ENCODE measurements at regions not wholly inside any gene's neighbourhood (a gene's known extent, or its start where the extent isn't known, plus 50 kb on each side); places are given as distances from the start of the nearest gene placed in this dataset.

DNA sequence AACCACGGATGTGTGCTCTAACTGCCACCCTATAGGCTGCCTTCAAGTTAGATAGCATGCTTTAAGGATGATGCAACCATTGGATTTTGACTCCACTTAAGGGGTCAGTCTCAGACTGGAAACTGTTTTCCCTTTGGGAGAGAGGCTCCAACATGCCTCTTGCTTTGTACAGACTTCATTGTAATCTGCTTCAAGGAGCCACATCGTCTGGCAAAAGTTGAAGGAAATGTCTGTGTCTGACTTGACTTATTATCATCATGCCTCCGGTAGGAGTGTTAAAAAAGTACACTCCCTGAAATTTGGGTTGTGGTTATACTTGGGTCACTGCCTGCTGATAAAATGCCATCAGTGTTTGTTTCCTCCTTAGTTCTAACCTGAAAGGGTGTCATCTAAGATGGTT lies 245.4 kb upstream of the CDIN1 start:
- ChIA-PET RAD21 (ENCODE audit: unreplicated experiment) (no interaction called here), CTCF (no interaction called here), SMC1A (ENCODE audit: uncharacterized antibody, unreplicated experiment) (no interaction called here), POLR2A (no interaction called here)
- Histone ChIP-seq H3K9ac (ENCODE audit: control insufficient read depth, insufficient read depth, low read length) (no peak overlapping the region), H3K4me3 (no peak overlapping the region), H4K20me1 (ENCODE audit: control insufficient read depth, insufficient read depth) (no peaks in the 10 kb centered on the region), H3K4me2 (ENCODE audit: control insufficient read depth, insufficient read depth) (no peak overlapping the region), H3K9me3 (replicated peaks; ENCODE audit: control insufficient read depth, insufficient read depth, low read length) (no peaks in the 10 kb centered on the region), H2AFZ (ENCODE audit: control insufficient read depth, low read depth, low read length) (no peak overlapping the region), H3K36me3 (ENCODE audit: control insufficient read depth in 2 of 2, insufficient read depth in 2 of 2, low read length in 1 of 2) (no peaks in the 10 kb centered on the region), H3K79me2 (ENCODE audit: control insufficient read depth, insufficient read depth, low read length) (no peaks in the 10 kb centered on the region), H3K27ac (ENCODE audit: control insufficient read depth, insufficient read depth) (no peak overlapping the region), H3K4me1 (ENCODE audit: control insufficient read depth, insufficient read depth, low read length) (no peaks in the 10 kb centered on the region), H3K27me3 (replicated peaks in 1 of 2; ENCODE audit: control insufficient read depth in 2 of 2, insufficient read depth in 2 of 2, low read length in 1 of 2) (no peaks in the 10 kb centered on the region)
- 0% methylated on average over 3 of the region's 3 CpGs for WGBS (ENCODE audit: insufficient coverage, insufficient replicate concordance, low lambda C conversion rate, missing lambda C conversion rate)
- FAIRE-seq (no peak), ATAC-seq (no peak), DNase-seq (ENCODE audit: low read depth, low spot score) (no peak)
- in situ Hi-C loops (cut with MboI) (no loop called here), intact Hi-C loops (cut with micrococcal nuclease; ENCODE audit: unreplicated experiment) (no loop called here)
- TF ChIP-seq PML (IDR thresholded peaks at IDR 0.05; ENCODE audit: low read length) (no peak), CBX3 (IDR thresholded peaks at IDR 0.05; ENCODE audit: borderline replicate concordance, low read depth) (no peak), ZNF622 (IDR thresholded peaks at IDR 0.05) (no peak), MYC (IDR thresholded peaks at IDR 0.05; ENCODE audit: insufficient read depth, insufficient read length, insufficient replicate concordance, low read length, severe bottlenecking) (no peak), ZNF274 (IDR thresholded peaks at IDR 0.05; ENCODE audit: insufficient read depth, insufficient read length) (no peak), PAX8 (IDR thresholded peaks at IDR 0.05) (no peak), MYB (IDR thresholded peaks at IDR 0.05; ENCODE audit: borderline replicate concordance, low read depth, low read length) (no peak), FOS (IDR thresholded peaks at IDR 0.05; ENCODE audit: borderline replicate concordance, extremely low read depth, insufficient read length) (no peak), RB1 (IDR thresholded peaks at IDR 0.05; ENCODE audit: borderline replicate concordance) (no peak), BRCA1 (IDR thresholded peaks at IDR 0.05; ENCODE audit: low read depth, low read length) (no peak), SMARCA5 (IDR thresholded peaks at IDR 0.05) (no peak), HDGF (IDR thresholded peaks at IDR 0.05) (no peak), RFX5 (IDR thresholded peaks at IDR 0.05; ENCODE audit: low read depth, low read length) (no peak), HDAC2 (IDR thresholded peaks at IDR 0.05) (no peak), HCFC1 (IDR thresholded peaks at IDR 0.05; ENCODE audit: low read length) (no peak)
- TF ChIP-seq, protein P1, sequence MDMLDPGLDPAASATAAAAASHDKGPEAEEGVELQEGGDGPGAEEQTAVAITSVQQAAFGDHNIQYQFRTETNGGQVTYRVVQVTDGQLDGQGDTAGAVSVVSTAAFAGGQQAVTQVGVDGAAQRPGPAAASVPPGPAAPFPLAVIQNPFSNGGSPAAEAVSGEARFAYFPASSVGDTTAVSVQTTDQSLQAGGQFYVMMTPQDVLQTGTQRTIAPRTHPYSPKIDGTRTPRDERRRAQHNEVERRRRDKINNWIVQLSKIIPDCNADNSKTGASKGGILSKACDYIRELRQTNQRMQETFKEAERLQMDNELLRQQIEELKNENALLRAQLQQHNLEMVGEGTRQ (IDR thresholded peaks at IDR 0.05; ENCODE audit: borderline replicate concordance, low read depth, low read length), result no peak
- BruUV-seq (replicated peaks), result no TSS peak

Data from GM12878 (cell line).